GM12865 (cell line): ENCODE measurements at regions not wholly inside any gene's neighbourhood (a gene's known extent, or its start where the extent isn't known, plus 50 kb on each side); places are given as distances from the start of the nearest gene placed in this dataset.
"Not testable (repeated sequence)": the region's sequence is repeated elsewhere in the genome, so short reads cannot be mapped to it uniquely, and the experiment has no call there.

ENCODE experiments used
- DNase-seq: peaks from one replicate; pipeline ENCODE4 v3.0.0; 2010; ENCODE audit warnings: low read depth
- H3K4me3 ChIP-seq: 2 replicates; pipeline ENCODE4 v1.5.1; 2011; ENCODE audit warnings: mild to moderate bottlenecking, low read depth, low read length, control low read depth
- CTCF ChIP-seq: IDR thresholded peaks from 2 replicates; pipeline ENCODE4 v1.5.1; 2011; ENCODE audit warnings: low read length, control low read depth, low read depth, inconsistent platforms; ENCODE audit not compliant: insufficient read depth; ENCODE audit errors: missing control alignments

GRCh38 chr12:127121494-127122084, 1145.4 kb upstream of the TMEM132C start:
- no peak for DNase-seq
- TF ChIP-seq CTCF: no peak
- H3K4me3 ChIP-seq: no peak overlapping the region

- no peak for TF ChIP-seq CTCF
- DNase-seq: peak; percentile 81
- no peak overlapping the region for H3K4me3 ChIP-seq
Observed at GRCh38 chr12:127125607-127126259, 1141.2 kb upstream of the TMEM132C start.

GRCh38 chr12:127126260-127126628, 1140.7 kb upstream of the TMEM132C start:
- no peak overlapping the region for H3K4me3 ChIP-seq
- TF ChIP-seq CTCF: no peak
- no peak for DNase-seq

- TF ChIP-seq CTCF: no peak
- no peak overlapping the region for H3K4me3 ChIP-seq
- no peak for DNase-seq
Observed at GRCh38 chr12:127127897-127128296, 1139.1 kb upstream of the TMEM132C start.

- H3K4me3 ChIP-seq: no peak overlapping the region
- TF ChIP-seq CTCF: no peak
- no peak for DNase-seq
Observed at GRCh38 chr12:127130506-127131124, 1136.4 kb upstream of the TMEM132C start.

- no peak overlapping the region for H3K4me3 ChIP-seq
- no peak for TF ChIP-seq CTCF
- DNase-seq: no peak
Observed at GRCh38 chr12:127133675-127134335, 1133.2 kb upstream of the TMEM132C start.

- not testable (repeated sequence) for DNase-seq, H3K4me3 ChIP-seq
Observed at GRCh38 chr12:127140864-127141484, 1126.0 kb upstream of the TMEM132C start.
